NOMO-1 treated with DMSO at 0.1 percent for 48 hours (cell line): ENCODE measurements at regions not wholly inside any gene's neighbourhood (a gene's known extent, or its start where the extent isn't known, plus 50 kb on each side); places are given as distances from the start of the nearest gene placed in this dataset.

ENCODE experiments used
- DNase-seq: peaks from one replicate; lab custom pipeline; 2025; ENCODE audit not compliant: unreplicated experiment; lab: John Stamatoyannopoulos, UW

DNA sequence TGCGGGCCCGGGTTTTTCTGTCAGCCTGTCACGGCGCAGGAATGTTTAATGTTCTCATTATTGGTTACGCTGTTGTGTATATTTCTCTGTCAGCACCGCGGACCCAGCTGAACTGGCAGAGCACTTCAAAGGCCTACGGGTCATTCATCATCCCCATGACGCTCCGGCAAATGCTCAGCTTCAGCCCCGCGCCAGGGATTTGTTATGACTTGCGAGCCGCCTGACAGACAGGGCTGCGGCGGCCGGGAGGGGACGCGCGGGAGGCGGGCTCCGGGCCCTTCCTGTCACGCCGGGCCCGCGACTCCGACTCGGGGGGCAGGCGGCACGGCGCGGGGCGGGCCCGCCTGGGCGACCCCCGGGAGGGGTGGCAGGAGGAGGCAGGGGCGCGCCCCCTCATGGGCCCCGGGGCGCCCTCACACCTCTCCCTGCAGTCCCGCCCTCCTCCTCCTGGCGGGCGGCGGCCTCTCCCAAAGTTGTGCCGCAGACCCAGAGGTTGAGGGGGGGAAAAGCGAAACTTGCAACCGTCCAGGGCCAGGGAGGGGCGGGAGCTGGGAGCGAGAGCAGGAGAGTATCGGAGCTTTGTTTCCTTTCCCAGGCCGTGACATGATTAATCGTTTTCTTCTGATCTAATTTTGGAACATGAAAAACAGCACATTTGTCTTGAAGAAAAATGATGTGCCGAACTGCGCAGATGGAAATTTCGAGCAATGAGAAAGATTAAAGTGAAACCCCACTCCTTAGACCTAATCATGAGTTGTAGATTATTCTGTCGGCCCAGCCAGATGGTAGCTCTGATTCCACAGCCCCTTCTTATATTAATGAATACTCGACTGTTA is 59.3 kb upstream of the COMTD1 start:
- peak; percentile 65 for DNase-seq

DNA sequence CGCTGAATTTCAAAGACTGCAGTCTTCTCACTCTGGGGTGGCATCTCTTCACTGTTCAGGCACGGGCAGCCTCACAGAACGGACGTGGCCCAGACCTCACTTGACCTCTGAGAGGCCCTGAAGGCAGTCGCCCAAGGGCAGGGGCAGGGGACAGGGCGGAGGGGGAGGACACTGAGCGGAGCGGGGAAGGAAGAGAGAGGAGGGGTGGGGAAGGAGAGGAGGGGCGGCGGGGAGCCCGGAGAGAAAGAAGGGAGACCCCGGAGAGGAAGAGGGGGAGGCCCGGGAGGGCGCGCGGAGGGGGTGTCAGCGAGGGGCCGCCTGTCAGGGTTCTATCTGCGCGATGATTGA is 58.7 kb upstream of the COMTD1 start:
- no peak for DNase-seq

DNA sequence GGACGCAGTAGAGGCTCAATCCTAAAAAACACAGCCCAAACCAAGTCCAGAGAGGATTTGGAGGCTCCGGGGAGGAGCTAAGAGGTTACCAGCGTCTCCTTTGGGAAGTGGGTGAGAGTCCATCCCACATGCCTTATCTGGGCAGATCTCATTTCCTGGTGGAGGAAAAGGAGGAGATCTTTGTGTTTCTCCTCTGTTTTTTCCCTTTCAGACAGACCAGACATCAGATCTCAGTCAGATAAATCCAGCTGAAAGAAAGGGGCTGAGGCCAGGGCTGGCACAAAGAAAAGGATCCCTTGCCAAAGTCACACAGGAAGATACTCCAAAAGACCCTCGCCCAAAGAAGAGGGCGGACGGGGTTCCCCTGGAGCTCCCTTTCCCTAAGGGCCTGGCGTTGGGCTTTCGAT is 58.3 kb upstream of the COMTD1 start:
- DNase-seq = no peak

DNA sequence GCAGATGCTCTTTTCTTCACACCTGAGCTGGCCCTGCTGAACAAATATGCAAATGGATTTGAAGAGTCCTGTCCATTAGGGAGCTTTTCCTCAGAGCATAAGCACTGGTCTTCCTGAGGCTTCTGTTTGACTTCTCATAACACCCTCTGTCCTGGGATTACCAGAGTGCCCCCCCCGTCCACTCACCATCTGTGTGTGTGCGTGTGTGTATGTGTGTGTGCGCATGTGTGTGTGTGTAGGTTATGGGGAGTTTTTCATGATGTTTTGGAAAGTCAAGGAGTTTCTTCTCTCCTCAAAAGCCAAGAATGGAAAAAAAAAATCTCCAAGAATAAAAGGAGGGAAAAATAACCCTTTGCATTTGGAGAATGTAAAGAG is 57.7 kb upstream of the COMTD1 start:
- no peak for DNase-seq

DNA sequence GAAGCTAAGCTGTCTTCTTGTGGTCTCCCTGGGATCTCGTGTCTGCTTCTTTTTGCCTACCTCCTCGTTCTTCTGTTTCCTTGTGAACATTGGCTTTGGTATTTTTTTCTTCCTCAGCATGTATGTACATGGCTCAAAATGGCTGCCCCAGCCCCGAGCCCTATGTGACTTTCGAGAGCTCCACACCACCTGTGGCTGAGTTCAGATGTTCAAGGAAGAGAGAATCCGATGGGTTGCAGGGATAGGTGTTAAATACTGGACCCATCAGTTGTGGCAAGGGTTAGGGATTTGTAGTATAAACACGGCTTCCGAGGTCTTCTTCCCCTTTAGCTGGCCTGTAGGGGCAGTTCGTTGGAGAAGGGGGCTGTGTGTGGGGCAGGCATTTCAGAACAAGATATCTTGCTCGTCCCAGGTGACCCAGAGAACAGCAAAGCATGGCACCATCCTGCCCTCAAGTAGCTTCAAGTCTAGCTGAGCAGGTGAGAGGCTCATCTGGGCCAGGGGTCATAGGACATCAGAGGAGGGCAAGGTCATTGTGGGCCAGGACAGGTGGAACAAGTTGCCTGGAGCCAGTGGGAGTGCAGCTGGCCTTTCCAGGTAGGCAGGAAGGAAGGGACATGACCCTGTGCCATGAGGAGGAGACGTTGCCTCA is 57.2 kb upstream of the COMTD1 start:
- no peak for DNase-seq

DNA sequence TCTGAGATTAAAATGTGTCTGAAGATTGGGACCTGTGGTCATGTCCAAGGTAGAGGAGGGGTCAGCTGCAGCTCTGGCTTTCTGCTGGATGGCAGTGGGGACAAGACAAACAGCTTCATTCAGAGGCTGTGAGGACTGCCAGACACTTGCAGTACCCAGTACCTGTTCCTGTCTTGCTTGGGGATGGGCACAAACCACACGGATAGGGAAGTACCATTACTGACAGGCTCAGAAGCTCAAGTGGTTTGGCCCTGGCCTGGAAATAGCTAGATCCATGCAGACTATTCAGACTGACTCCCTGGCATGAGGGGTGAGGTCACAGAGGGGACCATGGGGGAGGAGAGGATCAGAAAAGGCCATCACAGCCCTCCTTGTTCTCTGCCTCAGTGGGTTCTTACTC is 56.0 kb upstream of the COMTD1 start:
- peak; percentile 41 for DNase-seq

DNA sequence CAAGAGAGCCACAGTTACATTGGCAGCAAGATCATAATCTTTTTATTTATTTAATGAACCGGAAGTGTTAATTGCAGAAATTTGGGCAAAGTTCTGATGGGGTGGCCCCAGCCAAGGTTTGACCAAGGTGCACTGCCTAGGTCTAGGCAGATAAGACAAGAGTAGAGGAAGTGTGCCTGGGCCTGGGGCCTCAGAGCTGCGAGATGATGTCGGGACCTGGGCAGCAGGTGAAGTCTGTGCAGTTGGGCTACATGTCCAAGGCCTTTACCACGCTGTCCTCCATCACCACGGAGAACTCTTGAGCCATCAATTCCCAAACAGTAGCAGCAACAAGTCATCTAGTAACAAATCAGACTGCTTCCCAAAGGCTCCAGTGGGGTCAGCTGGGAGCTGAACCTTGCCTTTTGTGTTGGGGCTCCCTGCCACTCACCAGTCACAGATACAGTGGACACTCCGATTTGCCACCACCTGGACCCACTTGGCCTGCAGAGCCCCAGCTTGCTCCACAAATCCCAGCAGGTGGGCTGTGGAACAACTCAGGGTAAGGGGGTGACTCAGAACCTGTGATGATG is 52.5 kb upstream of the COMTD1 start:
- DNase-seq = no peak

DNA sequence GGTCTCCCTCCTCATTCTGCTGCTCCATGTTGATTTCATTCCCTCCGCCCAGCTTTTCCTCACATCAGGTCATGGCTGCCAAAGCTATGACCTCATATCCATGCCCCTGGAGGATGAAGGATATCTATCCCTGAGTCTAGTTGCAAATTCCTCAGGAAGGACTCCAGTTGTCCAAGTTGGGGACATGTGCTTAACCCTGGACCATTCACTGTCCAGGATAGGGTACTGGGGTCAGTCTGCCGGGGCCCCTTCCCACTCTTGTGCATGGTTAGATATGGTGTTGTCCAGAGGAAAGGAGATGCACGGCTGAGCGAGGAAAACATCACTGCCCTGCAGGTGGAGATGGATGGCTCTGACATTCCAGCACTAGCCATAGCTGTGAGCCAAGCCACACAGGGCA is 51.9 kb upstream of the COMTD1 start:
- no peak for DNase-seq

DNA sequence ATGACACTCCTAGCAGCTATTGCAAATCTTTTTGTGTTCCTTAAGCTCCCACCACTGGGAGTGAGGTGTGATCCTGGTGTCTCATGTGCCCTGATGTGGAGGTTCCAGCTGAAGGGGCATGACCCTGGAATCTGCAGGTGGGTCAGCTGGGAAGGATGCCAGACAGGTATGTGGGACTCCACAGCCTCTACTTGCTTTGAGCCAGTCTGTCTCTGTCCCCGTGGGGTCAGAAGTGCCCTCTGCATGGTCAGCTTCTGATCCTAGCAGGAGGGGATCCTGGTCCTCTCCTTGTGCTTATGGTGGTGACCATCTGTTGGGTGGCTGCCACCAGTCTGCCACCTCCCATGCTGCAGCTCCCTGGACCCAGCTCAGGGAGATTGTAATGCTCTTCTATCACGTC is 51.1 kb upstream of the COMTD1 start:
- DNase-seq = no peak
